Hepatocyte (in vitro differentiated cells): ENCODE measurements at regions not wholly inside any gene's neighbourhood (a gene's known extent, or its start where the extent isn't known, plus 50 kb on each side); places are given as distances from the start of the nearest gene placed in this dataset.

Source experiments
- DNase-seq: peaks from one replicate; pipeline ENCODE4 v3.0.0-alpha.2; 2016; ENCODE audit warnings: low spot score
- H2AFZ ChIP-seq: fragments of 200-600 bp; sonication (generic); 2 replicates; pipeline ENCODE4 v1.6.0; 2016; ENCODE audit warnings: antibody characterized with exemption, mild to moderate bottlenecking
- H3K27ac ChIP-seq: fragments of 200-600 bp; sonication (generic); 2 replicates; pipeline ENCODE4 v1.5.1; 2016; ENCODE audit warnings: mild to moderate bottlenecking
- H3K27me3 ChIP-seq: fragments of 200-600 bp; sonication (generic); 2 replicates; pipeline ENCODE4 v1.6.1; 2016
- H3K36me3 ChIP-seq: fragments of 200-600 bp; sonication (generic); replicated peaks from 2 replicates; pipeline ENCODE4 v1.5.1; 2016; ENCODE audit warnings: low read depth; ENCODE audit not compliant: insufficient read depth
- H3K4me1 ChIP-seq: fragments of 200-600 bp; sonication (generic); 2 replicates; pipeline ENCODE4 v1.5.1; 2016; ENCODE audit warnings: mild to moderate bottlenecking, moderate library complexity; ENCODE audit not compliant: insufficient read depth
- H3K4me2 ChIP-seq: fragments of 200-600 bp; sonication (generic); 2 replicates; pipeline ENCODE4 v1.6.0; 2016
- H3K4me3 ChIP-seq: fragments of 200-600 bp; sonication (generic); 2 replicates; pipeline ENCODE4 v1.5.1; 2016; ENCODE audit warnings: mild to moderate bottlenecking
- H3K79me2 ChIP-seq: fragments of 200-600 bp; sonication (generic); 2 replicates; pipeline ENCODE4 v1.6.0; 2017; ENCODE audit warnings: mild to moderate bottlenecking
- H3K9me2 ChIP-seq: fragments of 200-600 bp; sonication (generic); replicated peaks from 2 replicates; pipeline ENCODE4 v1.6.0; 2017; ENCODE audit warnings: mild to moderate bottlenecking; ENCODE audit not compliant: insufficient read depth
- H3K9me3 ChIP-seq: fragments of 200-600 bp; sonication (generic); 2 replicates; pipeline ENCODE4 v1.5.1; 2016; ENCODE audit warnings: low read depth, mild to moderate bottlenecking
- H4K20me1 ChIP-seq: fragments of 200-600 bp; sonication (generic); 2 replicates; pipeline ENCODE4 v1.6.0; 2016; ENCODE audit warnings: mild to moderate bottlenecking; ENCODE audit not compliant: insufficient read depth, poor library complexity, severe bottlenecking
- CTCF ChIP-seq: fragments of 200-600 bp; sonication (generic); IDR thresholded peaks from 2 replicates; pipeline ENCODE4 v1.5.1; 2016; ENCODE audit warnings: antibody characterized with exemption, mild to moderate bottlenecking; ENCODE audit not compliant: poor library complexity
- EZH2 ChIP-seq: fragments of 200-600 bp; sonication (generic); IDR thresholded peaks from 2 replicates; pipeline ENCODE4 v1.6.1; 2016; ENCODE audit warnings: antibody characterized with exemption, mild to moderate bottlenecking, borderline replicate concordance
- EZH2phosphoT487 ChIP-seq: fragments of 200-600 bp; sonication (generic); IDR thresholded peaks from one replicate; pipeline ENCODE4 v1.6.1; 2018; ENCODE audit warnings: antibody characterized with exemption, mild to moderate bottlenecking, low read depth, moderate library complexity; ENCODE audit not compliant: unreplicated experiment, severe bottlenecking
- whole genome bisulfite sequencing: methylation state at CpG from one replicate; pipeline ENCODE4 v1.1.6; 2016; ENCODE audit warnings: low lambda C conversion rate; ENCODE audit errors: missing lambda C conversion rate; 5-methylcytosine and 5-hydroxymethylcytosine counted together

DNA sequence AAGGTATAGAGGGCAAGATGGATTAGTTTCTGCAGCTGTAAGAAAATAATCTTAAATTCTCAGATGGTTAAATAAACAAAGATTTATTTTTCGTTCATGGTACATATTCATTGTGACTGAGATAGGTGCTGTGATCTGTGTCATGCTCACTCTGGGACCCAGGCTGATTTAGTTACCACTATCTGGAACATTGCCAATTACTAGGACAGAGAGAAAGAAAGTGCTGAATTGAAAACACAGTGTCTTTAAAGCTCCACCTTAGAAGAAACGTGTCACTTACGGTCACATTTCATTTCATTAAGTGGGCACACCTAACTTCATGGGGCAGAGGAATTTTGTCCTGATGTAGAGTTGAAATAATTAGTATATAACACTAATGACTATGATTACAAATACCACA lies 430.0 kb downstream of the CCDC91 start:
- Histone ChIP-seq H4K20me1 (no peaks in the 10 kb centered on the region), H3K79me2 (no peaks in the 10 kb centered on the region), H3K4me1 (no peaks in the 10 kb centered on the region), H3K4me2 (no peak overlapping the region), H3K9me3 (no peaks in the 10 kb centered on the region), H2AFZ (no peak overlapping the region), H3K27me3 (no peaks in the 10 kb centered on the region), H3K4me3 (no peak overlapping the region), H3K36me3 (no peaks in the 10 kb centered on the region), H3K27ac (no peak overlapping the region), H3K9me2 (no peaks in the 10 kb centered on the region)
- WGBS: 88% methylated on average over 3 of the region's 3 CpGs
- no peak for DNase-seq
- TF ChIP-seq EZH2phosphoT487 (no peak), CTCF (no peak), EZH2 (no peak)

DNA sequence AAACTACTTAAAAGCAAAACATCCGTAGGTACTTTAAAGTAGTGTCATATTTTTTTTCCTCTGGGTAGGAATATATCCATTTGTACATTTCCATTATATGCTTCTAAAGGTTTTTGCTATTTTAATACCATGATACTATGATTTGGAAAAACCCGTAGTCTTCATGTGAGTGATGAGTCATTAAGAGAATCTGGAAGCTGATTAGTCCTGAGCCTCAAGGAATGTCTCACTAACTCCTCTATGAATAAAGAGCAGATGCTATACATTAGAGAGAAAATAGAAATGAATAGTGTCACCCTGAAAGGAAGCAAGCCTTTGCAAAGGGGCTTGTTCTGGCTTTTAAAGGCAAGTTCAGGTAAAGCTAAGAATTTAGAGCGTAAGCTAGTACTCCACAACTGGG lies 432.1 kb downstream of the CCDC91 start:
- H3K27ac ChIP-seq: no peak overlapping the region
- WGBS: 82% methylated on average over 3 of the region's 3 CpGs

GRCh38 chr12:28626504-28626903 lies 436.2 kb downstream of the CCDC91 start:
- no peaks in the 10 kb centered on the region for H3K9me3 ChIP-seq
- H3K9me2 ChIP-seq: no peaks in the 10 kb centered on the region
- WGBS: 93% methylated on average over 3 of the region's 3 CpGs
- H3K4me1 ChIP-seq: no peaks in the 10 kb centered on the region
- H3K27me3 ChIP-seq: no peaks in the 10 kb centered on the region
- H3K4me3 ChIP-seq: no peak overlapping the region
- DNase-seq: no peak
- no peak overlapping the region for H3K4me2 ChIP-seq
- TF ChIP-seq EZH2: no peak
- TF ChIP-seq CTCF: no peak
- no peak for TF ChIP-seq EZH2phosphoT487
- no peak overlapping the region for H3K27ac ChIP-seq
- H3K79me2 ChIP-seq: no peaks in the 10 kb centered on the region
- H3K36me3 ChIP-seq: no peaks in the 10 kb centered on the region
- H4K20me1 ChIP-seq: no peaks in the 10 kb centered on the region
- H2AFZ ChIP-seq: no peak overlapping the region

More for the DNA sequence above, 432.1 kb downstream of the CCDC91 start:
- Histone ChIP-seq H3K4me3 (no peak overlapping the region), H3K36me3 (no peaks in the 10 kb centered on the region), H3K79me2 (no peaks in the 10 kb centered on the region), H2AFZ (no peak overlapping the region), H3K9me3 (no peaks in the 10 kb centered on the region), H3K9me2 (no peaks in the 10 kb centered on the region), H3K4me1 (no peaks in the 10 kb centered on the region), H4K20me1 (no peaks in the 10 kb centered on the region), H3K4me2 (no peak overlapping the region), H3K27me3 (no peaks in the 10 kb centered on the region)
- no peak for DNase-seq
- TF ChIP-seq EZH2phosphoT487: no peak
- TF ChIP-seq CTCF: no peak
- TF ChIP-seq EZH2: no peak

- Histone ChIP-seq H3K9me3 (no peaks in the 10 kb centered on the region), H3K9me2 (no peaks in the 10 kb centered on the region), H3K4me3 (no peak overlapping the region), H3K27me3 (no peaks in the 10 kb centered on the region), H3K4me1 (no peaks in the 10 kb centered on the region), H3K79me2 (no peaks in the 10 kb centered on the region), H2AFZ (no peak overlapping the region), H3K36me3 (no peaks in the 10 kb centered on the region), H3K27ac (no peak overlapping the region), H4K20me1 (no peaks in the 10 kb centered on the region), H3K4me2 (no peak overlapping the region)
- DNase-seq: no peak
- TF ChIP-seq CTCF (no peak), EZH2phosphoT487 (no peak), EZH2 (no peak)
- 87% methylated on average over 7 of the region's 7 CpGs for WGBS
Measured at GRCh38 chr12:28629691-28630090, 439.4 kb downstream of the CCDC91 start.
